Tibial nerve (tissue), 4 donors: ENCODE measurements at regions not wholly inside any gene's neighbourhood (a gene's known extent, or its start where the extent isn't known, plus 50 kb on each side); places are given as distances from the start of the nearest gene placed in this dataset.
"Not testable (repeated sequence)": the region's sequence is repeated elsewhere in the genome, so short reads cannot be mapped to it uniquely, and the experiment has no call there.

ENCODE experiments used
- DNase-seq, 2 donors: peaks; one replicate each; pipeline ENCODE4 v3.0.0-alpha.2; 2019; ENCODE audit warnings: low spot score in 2 of 2
- H3K27ac ChIP-seq, 4 donors: fragments of 200-600 bp; sonication (generic) in 3 of 4; one replicate each; pipeline ENCODE4 v1.5.1; 2017 to 2019; ENCODE audit warnings: mild to moderate bottlenecking in 1 of 4
- H3K27me3 ChIP-seq, 2 donors: fragments of 200-600 bp; sonication (generic) in 1 of 2; one replicate each; pipeline versions ENCODE4 v1.5.1 to v1.6.0; 2017 to 2019
- H3K36me3 ChIP-seq, 3 donors: fragments of 200-600 bp; sonication (generic); one replicate each; pipeline ENCODE4 v1.5.1; 2018 to 2019
- H3K4me1 ChIP-seq, 4 donors: fragments of 200-600 bp; sonication (generic) in 3 of 4; one replicate each; pipeline ENCODE4 v1.5.1; 2017 to 2019
- H3K4me3 ChIP-seq, 4 donors: fragments of 200-600 bp; sonication (generic) in 3 of 4; one replicate each; pipeline ENCODE4 v1.5.1; 2017 to 2019; ENCODE audit warnings: mild to moderate bottlenecking in 1 of 4, moderate library complexity in 1 of 4
- H3K9me3 ChIP-seq, 4 donors: fragments of 200-600 bp; sonication (generic) in 3 of 4; one replicate each; pipeline ENCODE4 v1.5.1; 2017 to 2019
- CTCF ChIP-seq, 5 experiments: fragments of 200-600 bp in 3 of 5; fragments of 450-650 bp in 2 of 5; sonication (generic) in 3 of 5; IDR thresholded peaks; one replicate each; pipeline ENCODE4 v1.5.1; 2016 to 2019; ENCODE audit warnings: antibody characterized with exemption in 5 of 5, mild to moderate bottlenecking in 3 of 5, moderate library complexity in 2 of 5
- EP300 ChIP-seq, 2 donors: sonication (generic); formaldehyde crosslinking; IDR thresholded peaks; one replicate each; pipeline ENCODE4 v1.6.1; 2017; ENCODE audit warnings: antibody characterized with exemption in 2 of 2, mild to moderate bottlenecking in 1 of 2
- POLR2A ChIP-seq, 2 donors: fragments of 450-650 bp; IDR thresholded peaks; one replicate each; pipeline ENCODE4 v1.6.1; 2017; ENCODE audit warnings: antibody characterized with exemption in 2 of 2, mild to moderate bottlenecking in 2 of 2, moderate library complexity in 2 of 2
- WGBS, 2 donors: methylation state at CpG; one replicate each; pipeline ENCODE4 v1.1.5; 2018; 5-methylcytosine and 5-hydroxymethylcytosine counted together

GRCh38 chr7:115618676-115619075 lies 411.9 kb downstream of the TFEC start:
- Histone ChIP-seq H3K27ac (no peak overlapping the region), H3K27me3 (no peaks in the 10 kb centered on the region), H3K4me1 (no peaks in the 10 kb centered on the region), H3K4me3 (no peak overlapping the region), H3K36me3 (no peaks in the 10 kb centered on the region), H3K9me3 (no peaks in the 10 kb centered on the region)
- 45 to 49% methylated on average over 3 of the region's 3 CpGs for WGBS, 2 donors
- no peak for DNase-seq
- TF ChIP-seq CTCF (IDR thresholded peaks at IDR 0.05), result no peak
- TF ChIP-seq POLR2A (IDR thresholded peaks at IDR 0.05), result no peak
- no peak for TF ChIP-seq EP300 (IDR thresholded peaks at IDR 0.05)

GRCh38 chr7:115613836-115614235 lies 416.7 kb downstream of the TFEC start:
- Histone ChIP-seq H3K36me3 (no peaks in the 10 kb centered on the region), H3K4me3 (no peak overlapping the region), H3K27ac (no peak overlapping the region), H3K27me3 (no peaks in the 10 kb centered on the region), H3K9me3 (no peaks in the 10 kb centered on the region), H3K4me1 (no peaks in the 10 kb centered on the region)
- no peak for DNase-seq
- 85 to 96% methylated on average over 4 of the region's 4 CpGs for WGBS, 2 donors
- TF ChIP-seq POLR2A (IDR thresholded peaks at IDR 0.05) (no peak), EP300 (IDR thresholded peaks at IDR 0.05) (no peak), CTCF (IDR thresholded peaks at IDR 0.05) (no peak)

GRCh38 chr7:115603416-115603815 lies 427.1 kb downstream of the TFEC start:
- TF ChIP-seq EP300 (IDR thresholded peaks at IDR 0.05) (no peak), POLR2A (IDR thresholded peaks at IDR 0.05) (no peak), CTCF (IDR thresholded peaks at IDR 0.05) (no peak)
- 92 to 95% methylated on average over 8 of the region's 8 CpGs for WGBS, 2 donors
- Histone ChIP-seq H3K36me3 (no peaks in the 10 kb centered on the region), H3K27ac (no peak overlapping the region), H3K27me3 (no peaks in the 10 kb centered on the region), H3K9me3 (peaks cover 0 to 11% (median 0%) of the 10 kb centered on the region in 4 donors), H3K4me3 (no peak overlapping the region), H3K4me1 (no peaks in the 10 kb centered on the region)
- no peak for DNase-seq

- DNase-seq, result no peak
- TF ChIP-seq EP300 (IDR thresholded peaks at IDR 0.05), result no peak
- no peak for TF ChIP-seq POLR2A (IDR thresholded peaks at IDR 0.05)
- no peak for TF ChIP-seq CTCF (IDR thresholded peaks at IDR 0.05)
- Histone ChIP-seq H3K36me3 (no peaks in the 10 kb centered on the region), H3K4me3 (no peak overlapping the region), H3K27me3 (no peaks in the 10 kb centered on the region), H3K9me3 (peaks cover 0 to 36% (median 0%) of the 10 kb centered on the region in 4 donors), H3K27ac (no peak overlapping the region), H3K4me1 (no peaks in the 10 kb centered on the region)
- 91 to 95% methylated on average over 1 of the region's 1 CpG for WGBS, 2 donors
Measured at GRCh38 chr7:115600207-115600606, 430.4 kb downstream of the TFEC start.

- 93 to 98% methylated on average over 2 of the region's 2 CpGs for WGBS, 2 donors
- H3K4me1 ChIP-seq, H3K36me3 ChIP-seq, H3K27ac ChIP-seq, H3K4me3 ChIP-seq, H3K27me3 ChIP-seq, DNase-seq: not testable (repeated sequence)
- H3K9me3 ChIP-seq, result peaks cover 0 to 38% (median 0%) of the 10 kb centered on the region in 4 donors
Measured at GRCh38 chr7:115599184-115599583, 431.4 kb downstream of the TFEC start.

- not testable (repeated sequence) for H3K36me3 ChIP-seq, DNase-seq, H3K4me3 ChIP-seq, H3K4me1 ChIP-seq, H3K27ac ChIP-seq, H3K27me3 ChIP-seq
- WGBS, 2 donors, result 92% methylated on average over 2 of the region's 2 CpGs
- peaks cover 0 to 38% (median 0%) of the 10 kb centered on the region in 4 donors for H3K9me3 ChIP-seq
Measured at GRCh38 chr7:115597220-115597619, 433.3 kb downstream of the TFEC start.
